ENCODE measurements at regions not wholly inside any gene's neighbourhood (a gene's known extent, or its start where the extent isn't known, plus 50 kb on each side); places are given as distances from the start of the nearest gene placed in this dataset.

DNA sequence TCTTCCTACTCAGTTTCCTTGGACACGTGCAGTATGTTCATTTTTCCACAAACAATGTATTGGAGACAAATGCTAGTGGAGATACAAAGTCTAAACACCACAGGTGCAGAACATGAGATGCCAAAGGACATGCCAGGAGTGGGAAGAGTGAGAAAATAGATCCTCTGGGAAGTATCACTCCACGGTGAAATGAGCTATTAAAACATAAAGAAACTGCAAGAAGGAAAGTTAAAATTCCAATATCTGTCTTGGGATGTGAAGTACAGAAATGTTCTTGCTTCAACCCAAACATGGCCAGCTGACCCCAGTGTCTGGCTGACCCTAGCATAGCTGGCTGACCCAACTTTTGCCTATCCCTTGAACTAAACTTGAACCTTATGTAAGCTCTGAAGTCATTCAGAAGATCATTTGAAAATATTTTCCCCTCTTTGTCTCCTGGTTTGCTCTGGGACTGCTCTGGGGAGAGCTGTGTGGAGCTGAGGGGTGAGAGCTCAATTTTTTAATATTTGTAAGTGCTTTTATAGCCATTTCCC lies 59.5 kb downstream of the FZD1 start:
- H3K27me3 Mint-ChIP-seq (ENCODE audit: unreplicated experiment) = peaks cover 4% of the 10 kb centered on the region
- no peak overlapping the region for H3K27ac Mint-ChIP-seq (ENCODE audit: unreplicated experiment)
- H3K36me3 Mint-ChIP-seq (ENCODE audit: low read depth, unreplicated experiment) = no peaks in the 10 kb centered on the region

DNA sequence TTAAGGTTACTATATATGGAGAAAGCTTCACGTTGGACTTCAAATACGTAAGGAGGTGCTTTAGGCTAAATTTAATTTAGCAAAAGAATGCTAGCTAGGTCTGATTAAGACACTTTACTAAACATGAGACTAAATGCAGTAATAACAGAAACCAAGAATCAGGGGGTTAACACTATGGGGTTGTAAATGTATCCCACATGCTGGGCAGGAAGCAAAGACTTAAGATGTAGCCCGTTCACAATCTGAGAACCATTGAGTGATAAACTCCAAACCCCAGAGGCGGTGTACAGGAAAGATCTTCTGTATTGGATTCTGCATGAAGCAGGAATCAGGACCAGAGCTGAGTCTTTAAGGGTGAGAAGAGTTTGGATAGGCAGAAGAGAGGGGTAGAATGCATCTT lies 60.4 kb downstream of the FZD1 start:
- Mint-ChIP-seq H3K27me3 (ENCODE audit: unreplicated experiment) (peaks cover 4% of the 10 kb centered on the region), H3K27ac (ENCODE audit: unreplicated experiment) (no peak overlapping the region), H3K36me3 (ENCODE audit: low read depth, unreplicated experiment) (no peaks in the 10 kb centered on the region), H3K4me1 (ENCODE audit: unreplicated experiment) (no peaks in the 10 kb centered on the region), H3K4me3 (ENCODE audit: unreplicated experiment) (no peak overlapping the region), H3K9me3 (ENCODE audit: unreplicated experiment) (no peaks in the 10 kb centered on the region)
- DNase-seq (ENCODE audit: low spot score) = no peak
- TF ChIP-seq, protein P1, sequence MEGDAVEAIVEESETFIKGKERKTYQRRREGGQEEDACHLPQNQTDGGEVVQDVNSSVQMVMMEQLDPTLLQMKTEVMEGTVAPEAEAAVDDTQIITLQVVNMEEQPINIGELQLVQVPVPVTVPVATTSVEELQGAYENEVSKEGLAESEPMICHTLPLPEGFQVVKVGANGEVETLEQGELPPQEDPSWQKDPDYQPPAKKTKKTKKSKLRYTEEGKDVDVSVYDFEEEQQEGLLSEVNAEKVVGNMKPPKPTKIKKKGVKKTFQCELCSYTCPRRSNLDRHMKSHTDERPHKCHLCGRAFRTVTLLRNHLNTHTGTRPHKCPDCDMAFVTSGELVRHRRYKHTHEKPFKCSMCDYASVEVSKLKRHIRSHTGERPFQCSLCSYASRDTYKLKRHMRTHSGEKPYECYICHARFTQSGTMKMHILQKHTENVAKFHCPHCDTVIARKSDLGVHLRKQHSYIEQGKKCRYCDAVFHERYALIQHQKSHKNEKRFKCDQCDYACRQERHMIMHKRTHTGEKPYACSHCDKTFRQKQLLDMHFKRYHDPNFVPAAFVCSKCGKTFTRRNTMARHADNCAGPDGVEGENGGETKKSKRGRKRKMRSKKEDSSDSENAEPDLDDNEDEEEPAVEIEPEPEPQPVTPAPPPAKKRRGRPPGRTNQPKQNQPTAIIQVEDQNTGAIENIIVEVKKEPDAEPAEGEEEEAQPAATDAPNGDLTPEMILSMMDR (IDR thresholded peaks at IDR 0.05; ENCODE audit: unreplicated experiment) = no peak

More for the DNA sequence above, 59.5 kb downstream of the FZD1 start:
- TF ChIP-seq, protein P1 (IDR thresholded peaks at IDR 0.05; ENCODE audit: unreplicated experiment) = no peak
- H3K4me1 Mint-ChIP-seq (ENCODE audit: unreplicated experiment) = no peaks in the 10 kb centered on the region
- DNase-seq (ENCODE audit: low spot score) = no peak
- H3K4me3 Mint-ChIP-seq (ENCODE audit: unreplicated experiment) = no peak overlapping the region
- no peaks in the 10 kb centered on the region for H3K9me3 Mint-ChIP-seq (ENCODE audit: unreplicated experiment)

DNA sequence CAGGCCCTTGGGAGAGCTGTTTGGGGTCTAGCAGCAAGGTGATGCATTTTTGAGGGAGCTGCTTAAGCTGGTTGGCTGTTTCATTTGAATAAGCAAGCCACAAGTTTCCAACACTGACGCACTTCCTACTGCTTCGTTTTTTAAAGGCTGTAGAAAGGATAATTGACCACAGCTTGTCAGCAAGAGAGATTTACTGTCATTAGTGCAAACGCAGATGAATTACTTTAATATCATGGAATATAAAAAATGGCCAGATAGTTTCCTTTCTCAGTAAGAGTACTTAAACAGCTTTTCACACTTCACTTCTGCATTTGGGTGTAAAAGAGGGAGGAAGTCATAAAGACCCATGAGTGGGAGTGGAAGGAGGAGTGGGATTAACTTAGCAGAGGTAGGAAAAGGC lies 61.5 kb downstream of the FZD1 start:
- no peak overlapping the region for H3K4me3 Mint-ChIP-seq (ENCODE audit: unreplicated experiment)
- H3K27me3 Mint-ChIP-seq (ENCODE audit: unreplicated experiment) = peaks cover 4% of the 10 kb centered on the region
- DNase-seq (ENCODE audit: low spot score) = no peak
- no peaks in the 10 kb centered on the region for H3K36me3 Mint-ChIP-seq (ENCODE audit: low read depth, unreplicated experiment)
- H3K9me3 Mint-ChIP-seq (ENCODE audit: unreplicated experiment) = no peaks in the 10 kb centered on the region
- no peak overlapping the region for H3K27ac Mint-ChIP-seq (ENCODE audit: unreplicated experiment)
- TF ChIP-seq, protein P1 (IDR thresholded peaks at IDR 0.05; ENCODE audit: unreplicated experiment) = no peak
- no peaks in the 10 kb centered on the region for H3K4me1 Mint-ChIP-seq (ENCODE audit: unreplicated experiment)

DNA sequence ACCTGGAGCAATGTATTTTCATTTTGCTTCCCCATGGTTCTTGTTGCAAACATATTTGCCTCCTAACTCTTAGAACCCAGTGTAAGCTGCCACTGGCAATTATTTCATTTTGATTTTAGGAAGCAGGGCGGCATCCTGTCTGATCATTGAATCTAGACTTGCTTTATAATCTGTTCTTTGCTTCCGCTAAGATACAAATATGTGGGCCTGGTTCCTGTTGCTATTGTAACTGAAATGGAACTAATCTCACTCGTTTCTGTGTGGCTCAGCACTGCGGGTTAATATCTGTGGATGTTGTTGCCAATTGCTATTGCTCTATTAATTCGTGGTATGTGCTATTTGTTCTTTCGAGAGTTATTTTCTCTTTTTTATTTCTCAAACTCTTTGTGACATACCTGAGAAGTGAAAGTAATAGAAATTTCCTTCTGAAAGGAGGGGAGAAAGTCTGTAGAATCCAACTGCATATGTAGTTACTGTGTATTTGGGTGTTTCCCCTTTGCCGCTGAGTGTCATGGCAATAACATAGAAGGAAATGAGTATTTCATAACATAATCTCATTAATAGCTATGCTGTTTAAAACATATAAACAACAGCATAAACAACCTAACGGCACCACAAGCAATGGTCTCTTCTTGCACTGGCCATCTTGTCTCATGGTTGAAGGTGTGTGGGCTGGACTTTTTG lies 62.4 kb downstream of the FZD1 start:
- TF ChIP-seq, protein P1 (IDR thresholded peaks at IDR 0.05; ENCODE audit: unreplicated experiment) = no peak
- peaks cover 4% of the 10 kb centered on the region for H3K27me3 Mint-ChIP-seq (ENCODE audit: unreplicated experiment)
- H3K27ac Mint-ChIP-seq (ENCODE audit: unreplicated experiment) = no peak overlapping the region
- H3K4me1 Mint-ChIP-seq (ENCODE audit: unreplicated experiment) = no peaks in the 10 kb centered on the region
- H3K9me3 Mint-ChIP-seq (ENCODE audit: unreplicated experiment) = no peaks in the 10 kb centered on the region
- no peak for DNase-seq (ENCODE audit: low spot score)
- no peaks in the 10 kb centered on the region for H3K36me3 Mint-ChIP-seq (ENCODE audit: low read depth, unreplicated experiment)
- no peak overlapping the region for H3K4me3 Mint-ChIP-seq (ENCODE audit: unreplicated experiment)

DNA sequence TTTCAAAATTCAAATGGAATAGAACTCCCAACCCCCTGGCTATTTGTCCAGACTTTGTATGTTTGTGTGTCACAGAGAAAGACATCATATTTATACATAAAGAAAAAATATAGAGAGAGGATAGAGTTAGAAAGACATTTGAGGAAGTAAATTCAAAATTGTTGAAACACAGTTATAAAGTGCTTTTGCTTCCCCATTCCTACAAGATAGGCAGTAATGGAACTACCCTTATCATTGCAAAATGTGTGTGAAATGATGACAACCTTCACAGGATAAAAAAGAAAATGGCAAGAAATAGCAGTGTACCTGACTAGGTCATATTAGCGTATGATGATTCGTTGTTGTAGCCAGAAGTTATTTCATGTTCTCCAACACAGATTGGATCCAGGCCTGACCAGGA lies 63.1 kb downstream of the FZD1 start:
- no peaks in the 10 kb centered on the region for H3K9me3 Mint-ChIP-seq (ENCODE audit: unreplicated experiment)
- TF ChIP-seq, protein P1 (IDR thresholded peaks at IDR 0.05; ENCODE audit: unreplicated experiment) = no peak
- no peak overlapping the region for H3K27ac Mint-ChIP-seq (ENCODE audit: unreplicated experiment)
- peaks cover 4% of the 10 kb centered on the region for H3K27me3 Mint-ChIP-seq (ENCODE audit: unreplicated experiment)
- H3K4me1 Mint-ChIP-seq (ENCODE audit: unreplicated experiment) = no peaks in the 10 kb centered on the region
- H3K4me3 Mint-ChIP-seq (ENCODE audit: unreplicated experiment) = no peak overlapping the region
- no peaks in the 10 kb centered on the region for H3K36me3 Mint-ChIP-seq (ENCODE audit: low read depth, unreplicated experiment)
- no peak for DNase-seq (ENCODE audit: low spot score)
